ENCODE measurements at regions not wholly inside any gene's neighbourhood (a gene's known extent, or its start where the extent isn't known, plus 50 kb on each side); places are given as distances from the start of the nearest gene placed in this dataset.

DNA sequence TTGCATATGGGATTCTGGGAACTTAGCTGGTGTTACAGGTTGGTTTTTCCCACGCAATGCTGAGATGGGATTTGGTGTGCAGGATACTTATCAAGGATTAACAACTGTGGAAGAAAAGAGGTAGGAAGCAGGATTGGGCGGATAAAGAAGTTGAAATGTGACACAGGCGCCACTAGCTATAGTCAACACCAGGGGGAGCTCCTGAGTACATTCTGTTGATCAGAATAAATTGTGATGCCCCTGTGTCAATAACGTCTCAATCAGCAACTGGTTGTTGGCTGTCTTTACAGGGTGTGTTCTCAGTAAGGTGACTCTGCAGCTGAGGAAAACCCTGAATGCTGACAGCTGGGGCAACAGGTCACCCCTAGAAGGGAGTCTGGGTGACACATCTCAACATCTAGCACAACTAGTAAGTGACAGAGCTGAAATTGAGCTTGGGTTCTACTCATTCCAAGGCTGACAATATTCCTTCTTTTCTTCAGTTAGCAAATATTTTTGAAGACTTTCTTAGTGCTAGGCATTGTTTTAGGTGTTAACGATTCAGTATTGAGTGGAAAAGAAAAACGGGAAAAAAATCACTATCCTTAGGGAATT is 143.0 kb downstream of the ARL6IP6 start:
- DNase-seq, result no peak

DNA sequence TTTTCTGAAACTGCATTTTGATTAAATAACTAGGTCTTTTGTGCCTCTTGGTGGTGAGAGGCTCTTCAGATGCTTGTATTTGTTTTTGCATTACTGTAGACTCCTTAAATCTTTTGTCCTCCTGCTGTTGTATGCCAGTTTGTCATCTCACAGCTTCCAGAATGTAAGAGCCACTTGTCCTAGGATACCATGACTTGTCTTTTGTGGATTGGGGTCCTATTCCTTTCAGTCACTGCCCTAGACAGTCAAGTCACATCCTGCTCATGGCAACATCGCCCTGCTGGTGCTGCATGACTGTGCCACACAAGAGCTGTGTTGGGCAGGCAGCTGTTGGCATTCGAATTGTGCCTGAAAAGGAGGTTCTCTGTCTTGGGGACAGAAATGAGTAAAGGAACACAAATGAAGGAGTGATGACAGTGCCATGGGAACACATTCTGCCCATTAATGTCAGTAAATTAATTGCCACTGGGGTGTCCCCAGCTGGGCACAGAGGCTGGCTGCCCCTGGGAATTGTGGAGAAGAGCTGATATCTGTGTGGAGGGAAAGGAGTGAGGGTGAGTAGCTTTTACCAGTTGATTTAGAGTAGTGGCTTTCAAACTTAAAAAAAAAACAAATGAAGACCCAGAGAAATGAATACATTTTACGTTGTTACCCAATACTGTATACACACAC is 140.3 kb downstream of the ARL6IP6 start:
- no peak for DNase-seq

DNA sequence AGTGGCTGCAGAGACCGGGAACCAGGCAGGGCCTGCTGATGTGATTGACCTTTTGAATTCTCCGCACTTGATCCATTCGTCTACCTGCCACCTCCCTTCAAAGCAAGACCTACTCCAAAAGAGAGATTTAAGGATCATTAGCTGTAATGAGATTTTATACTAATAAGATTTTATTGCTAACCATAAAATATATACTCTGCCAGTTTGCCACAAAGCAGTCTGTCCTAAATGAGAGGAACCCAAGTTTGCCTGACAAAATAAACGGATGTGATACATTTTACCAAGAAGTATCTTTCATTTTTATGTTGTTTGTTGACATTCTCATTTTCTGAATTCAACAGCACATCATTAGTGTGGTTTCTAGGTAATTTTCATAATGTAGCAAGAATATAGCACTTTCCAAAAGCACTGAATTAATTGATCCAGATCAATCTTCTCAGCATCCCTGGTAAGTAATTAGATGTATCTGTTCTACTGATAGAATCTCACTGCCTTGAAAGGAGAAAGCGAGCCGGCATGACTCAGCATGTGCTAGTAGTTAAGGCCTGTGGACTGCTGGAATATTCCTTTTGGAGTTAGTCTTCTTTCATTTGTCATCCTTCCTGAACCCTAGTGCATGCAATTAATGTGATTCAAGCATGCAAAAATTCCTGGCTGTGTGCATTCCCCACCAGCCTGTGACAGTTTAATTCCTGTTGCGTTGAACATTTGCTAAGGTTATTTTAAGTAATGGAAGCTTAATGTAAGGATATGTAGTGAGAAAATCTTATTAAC is 128.5 kb downstream of the ARL6IP6 start:
- DNase-seq, result no peak

DNA sequence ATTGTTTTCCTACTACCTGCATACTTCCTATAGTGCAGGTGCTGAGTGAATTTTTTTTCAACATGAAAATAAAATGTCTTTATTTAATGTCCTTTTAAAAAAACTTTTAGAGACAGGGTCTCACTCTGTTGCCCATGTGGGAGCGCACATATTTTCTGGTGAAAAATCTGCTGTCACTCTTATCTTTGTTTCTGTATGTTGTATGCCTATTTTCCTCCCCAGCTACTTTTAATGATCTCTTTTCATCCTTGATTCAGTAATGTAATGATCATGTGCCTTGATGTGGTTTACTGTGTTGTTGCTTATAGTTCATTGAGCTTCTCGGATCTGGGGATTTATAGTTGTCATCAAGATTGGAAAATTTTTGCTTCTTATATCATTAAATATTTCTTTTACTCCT is 117.3 kb downstream of the ARL6IP6 start:
- no peak for DNase-seq

DNA sequence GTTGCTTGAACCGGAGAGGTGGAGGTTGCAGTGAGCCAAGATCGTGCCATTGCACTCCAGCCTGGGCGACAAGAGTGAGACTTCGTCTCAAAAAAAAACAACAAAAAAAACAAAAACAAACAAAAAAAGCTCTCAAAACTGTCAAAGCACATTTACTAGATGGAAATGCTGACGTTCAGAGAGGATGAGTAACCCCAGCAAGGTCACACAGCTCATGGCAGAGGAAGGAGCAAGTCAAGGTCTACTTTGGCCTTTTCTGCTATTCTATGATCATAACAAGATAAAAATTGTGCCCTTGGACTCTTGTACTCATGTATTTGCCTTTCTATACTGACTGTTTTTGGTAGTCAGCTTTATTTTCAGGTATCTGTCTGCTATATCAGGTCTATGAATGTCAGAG is 109.5 kb downstream of the ARL6IP6 start:
- DNase-seq, result no peak

DNA sequence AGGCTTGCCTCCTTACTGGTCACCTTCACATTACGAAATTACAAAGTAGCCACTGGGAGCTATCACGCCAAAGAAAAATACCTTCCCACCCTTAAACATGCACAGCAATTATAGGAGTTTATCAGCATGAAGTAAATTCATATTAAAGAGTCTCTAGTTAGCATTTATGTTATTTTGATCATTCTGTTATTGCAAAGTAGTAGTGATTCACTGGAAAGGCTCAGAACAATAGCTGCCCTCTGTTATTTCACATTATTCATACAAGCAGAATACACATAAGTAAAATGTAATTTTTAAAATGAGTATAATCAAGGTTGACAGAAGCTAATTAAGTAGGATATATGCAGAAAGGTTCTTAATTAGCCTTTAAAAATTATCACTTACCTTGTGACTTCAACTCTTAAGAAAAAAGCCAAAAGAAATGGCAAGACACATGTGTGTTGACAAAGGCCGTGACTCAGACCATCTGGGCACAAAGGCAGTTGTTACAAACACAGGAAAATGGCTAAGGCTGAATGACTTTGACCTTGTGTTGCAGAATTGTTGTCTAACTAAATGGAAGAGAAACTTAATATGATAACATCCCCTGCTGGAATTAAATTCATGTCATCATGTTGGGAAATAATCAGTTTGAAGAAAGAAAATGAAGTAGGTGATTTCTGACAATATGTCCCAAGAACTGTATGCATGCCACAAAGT is 108.3 kb downstream of the ARL6IP6 start:
- DNase-seq, result no peak

DNA sequence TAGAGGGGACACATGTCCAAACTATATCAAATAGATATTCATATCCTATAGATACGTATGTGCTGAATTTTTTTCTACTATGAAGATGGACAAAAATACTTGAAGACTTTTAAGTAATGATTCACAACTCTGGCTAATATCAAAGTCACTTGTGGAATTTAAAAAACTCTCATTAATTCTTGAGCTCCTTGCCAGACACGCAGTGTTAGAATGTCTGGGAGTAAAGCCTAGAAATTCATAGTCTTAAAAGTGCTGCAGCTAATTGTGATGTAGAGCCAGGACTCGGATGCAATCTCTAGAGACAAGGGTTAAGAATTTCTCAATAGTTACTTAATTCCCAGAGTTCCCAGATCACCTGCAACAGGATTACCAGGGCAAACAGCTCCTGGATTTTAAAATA is 107.4 kb downstream of the ARL6IP6 start:
- no peak for DNase-seq

DNA sequence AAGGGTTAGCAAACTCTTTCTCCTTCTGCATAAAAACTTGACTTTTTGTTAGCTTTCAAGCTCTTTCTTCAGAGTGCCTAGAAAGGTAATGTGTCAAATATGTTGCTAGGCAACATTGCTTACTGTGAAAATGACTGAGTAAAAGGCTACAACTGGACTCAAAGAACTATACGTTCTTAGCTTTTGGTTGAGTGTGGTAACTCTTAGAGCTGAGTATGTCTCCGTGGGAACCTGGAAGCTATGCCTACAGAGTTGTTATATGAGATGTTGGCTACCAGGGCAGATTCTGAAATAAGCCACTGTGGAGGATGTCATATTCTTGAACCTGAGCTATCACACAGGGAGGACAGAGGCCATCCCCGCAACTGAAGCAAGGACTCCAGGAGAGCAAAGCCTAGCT is 105.5 kb downstream of the ARL6IP6 start:
- no peak for DNase-seq

DNA sequence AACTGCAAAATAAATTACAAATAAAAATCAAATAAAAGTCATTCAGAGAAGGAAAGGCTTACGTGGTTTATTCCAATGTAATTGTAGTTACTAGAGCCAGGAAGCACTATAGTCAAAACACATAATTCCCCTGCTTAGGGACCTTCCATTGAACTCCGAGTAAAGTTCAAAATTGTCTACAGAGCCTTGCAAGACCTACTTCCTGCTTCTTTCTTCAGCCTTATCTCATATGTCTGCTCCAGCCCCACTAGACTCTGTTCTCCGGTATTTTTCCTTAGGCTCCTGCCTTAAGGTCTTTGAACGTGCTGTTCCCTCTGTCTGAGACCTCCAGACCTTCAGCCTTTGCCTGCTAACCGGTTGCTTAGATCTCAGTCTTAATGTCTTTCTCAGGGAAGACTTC is 104.3 kb downstream of the ARL6IP6 start:
- DNase-seq, result no peak

DNA sequence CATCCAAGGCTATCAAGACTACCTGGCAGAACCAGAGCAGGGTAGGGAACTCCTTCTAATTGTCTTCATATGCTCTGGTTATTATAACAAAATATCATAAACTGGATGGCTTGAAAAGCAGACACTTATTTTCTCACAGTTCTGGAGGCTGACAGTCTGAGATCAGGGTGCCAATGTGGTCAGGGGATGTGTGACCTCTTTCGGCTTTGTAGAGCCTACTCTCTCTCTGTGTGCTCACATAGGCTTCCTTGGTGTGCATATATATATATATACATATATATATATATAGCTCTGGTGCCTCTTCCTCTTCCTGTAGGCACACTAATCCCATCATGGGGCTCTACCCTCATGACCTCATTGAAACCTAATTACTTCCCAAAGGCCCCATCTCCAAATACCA is 101.6 kb downstream of the ARL6IP6 start:
- no peak for DNase-seq

DNA sequence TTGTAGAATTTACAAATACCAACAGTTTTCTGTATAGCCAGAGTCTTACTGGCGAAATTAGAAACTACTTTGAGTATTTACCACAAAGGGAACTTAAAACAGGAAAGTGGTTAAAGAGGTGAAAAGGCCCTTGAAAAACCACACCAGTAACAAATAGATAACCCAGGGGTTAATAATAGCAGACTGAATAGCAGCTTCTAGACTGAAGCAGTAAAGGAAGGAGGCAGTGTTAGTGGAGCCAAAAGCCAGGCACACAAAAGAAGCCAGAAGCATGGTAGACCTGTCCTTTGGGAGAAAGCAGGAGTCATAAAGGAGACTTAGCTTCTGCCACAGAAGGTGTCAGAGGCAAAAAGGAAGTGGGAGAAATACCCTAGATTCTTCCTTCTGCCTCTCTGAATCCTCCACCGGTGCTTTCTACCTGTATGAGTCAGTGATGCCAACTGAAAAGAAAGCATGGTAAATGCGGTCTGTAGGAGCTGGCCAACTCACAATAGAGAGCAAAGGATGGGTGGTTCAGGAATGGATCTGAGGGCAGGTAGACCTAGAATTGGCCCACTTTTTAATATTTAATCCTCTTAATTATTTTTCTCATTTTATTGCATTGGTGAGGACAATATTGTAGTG is 97.3 kb downstream of the ARL6IP6 start:
- no peak for DNase-seq

DNA sequence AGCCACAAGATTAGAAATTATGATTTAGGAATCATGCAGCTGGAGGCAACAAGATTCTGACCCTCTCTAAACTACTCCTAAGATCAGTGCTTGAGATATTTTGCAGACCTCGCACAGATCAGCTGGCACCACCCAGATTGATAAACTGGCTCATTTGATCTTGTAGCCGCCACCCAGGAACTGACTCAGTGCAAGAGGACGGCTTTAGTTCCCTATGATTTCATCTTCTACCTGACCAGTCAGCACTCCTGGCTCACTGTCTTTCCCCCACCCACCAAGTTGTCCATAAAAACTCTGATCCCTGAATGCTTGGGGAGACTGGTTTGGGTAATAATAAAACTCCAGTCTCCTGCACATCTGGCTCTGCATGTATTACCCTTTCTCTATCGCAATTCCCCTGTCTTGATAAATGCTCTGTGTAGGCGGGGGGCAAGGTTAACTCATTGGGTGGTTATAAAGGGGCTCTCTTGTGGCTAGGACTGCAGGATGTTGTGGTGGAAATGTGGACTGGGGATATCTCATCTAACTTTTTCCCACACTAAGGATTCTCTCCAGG is 96.1 kb downstream of the ARL6IP6 start:
- DNase-seq, result no peak

DNA sequence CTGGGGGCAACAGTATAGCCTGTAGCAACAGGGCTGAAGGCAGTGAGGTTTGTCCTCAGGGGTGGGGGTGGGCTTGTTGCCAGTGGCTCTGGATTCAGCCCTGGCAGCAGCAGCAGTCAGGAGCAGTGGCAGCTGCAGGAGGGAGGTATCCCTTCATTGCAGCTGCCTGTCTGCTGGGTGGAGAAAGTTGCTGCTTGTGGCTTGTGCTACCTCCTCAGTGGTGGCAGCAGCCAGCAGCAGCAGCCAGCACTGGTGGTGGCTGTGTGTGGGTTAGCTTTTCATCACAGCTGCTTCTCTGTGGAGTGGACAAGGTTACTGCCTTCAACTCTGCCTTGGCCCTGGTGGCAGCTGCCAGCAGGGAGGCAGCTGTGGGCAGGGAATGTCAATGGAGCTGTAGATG is 94.9 kb downstream of the ARL6IP6 start:
- no peak for DNase-seq
